Right atrium auricular region (tissue), 2 donors: ENCODE measurements at regions not wholly inside any gene's neighbourhood (a gene's known extent, or its start where the extent isn't known, plus 50 kb on each side); places are given as distances from the start of the nearest gene placed in this dataset.
"Not testable (repeated sequence)": the region's sequence is repeated elsewhere in the genome, so short reads cannot be mapped to it uniquely, and the experiment has no call there.

Experiments
- DNase-seq: peaks from one replicate; pipeline ENCODE4 v3.0.0-alpha.2; 2019; ENCODE audit warnings: low spot score
- H3K27ac ChIP-seq, 2 donors: fragments of 200-600 bp; sonication (generic); 1 replicate in 1 of 2; 2 replicates in 1 of 2; pipeline ENCODE4 v1.5.1; 2016 to 2019
- H3K27me3 ChIP-seq, 2 donors: fragments of 200-600 bp; sonication (generic); one replicate each; pipeline versions ENCODE4 v1.5.1 to v1.6.0; 2017 to 2019
- H3K36me3 ChIP-seq: fragments of 200-600 bp; sonication (generic); one replicate; pipeline ENCODE4 v1.5.1; 2016
- H3K4me1 ChIP-seq, 2 donors: fragments of 200-600 bp; sonication (generic); one replicate each; pipeline versions ENCODE4 v1.5.1 to v1.6.0; 2017 to 2019
- H3K4me3 ChIP-seq, 2 donors: fragments of 200-600 bp; sonication (generic); 1 replicate in 1 of 2; 2 replicates in 1 of 2; pipeline ENCODE4 v1.5.1; 2017 to 2019; ENCODE audit warnings: mild to moderate bottlenecking in 1 of 2, moderate library complexity in 1 of 2
- H3K9me3 ChIP-seq, 2 donors: fragments of 200-600 bp; sonication (generic); one replicate each; pipeline ENCODE4 v1.5.1; 2019
- CTCF ChIP-seq, 2 donors: fragments of 200-600 bp; sonication (generic); IDR thresholded peaks; one replicate each; pipeline ENCODE4 v1.5.1; 2019; ENCODE audit warnings: antibody characterized with exemption in 2 of 2

- Histone ChIP-seq H3K4me3 (no peak overlapping the region), H3K4me1 (no peaks in the 10 kb centered on the region), H3K27ac (no peak overlapping the region), H3K36me3 (no peaks in the 10 kb centered on the region), H3K9me3 (no peaks in the 10 kb centered on the region), H3K27me3 (no peaks in the 10 kb centered on the region)
- DNase-seq, result no peak
- TF ChIP-seq CTCF (IDR thresholded peaks at IDR 0.05), result no peak
These were observed 151.1 kb downstream of the LYPLAL1 start for GRCh38 chr1:219324629-219325367.

- no peaks in the 10 kb centered on the region for H3K9me3 ChIP-seq
- no peak overlapping the region for H3K27ac ChIP-seq
- H3K27me3 ChIP-seq, result no peaks in the 10 kb centered on the region
- H3K36me3 ChIP-seq, result no peaks in the 10 kb centered on the region
- no peak for DNase-seq
- no peaks in the 10 kb centered on the region for H3K4me1 ChIP-seq
- no peak overlapping the region for H3K4me3 ChIP-seq
- TF ChIP-seq CTCF (IDR thresholded peaks at IDR 0.05), result no peak
These were observed 150.5 kb downstream of the LYPLAL1 start for GRCh38 chr1:219324171-219324570.

DNA sequence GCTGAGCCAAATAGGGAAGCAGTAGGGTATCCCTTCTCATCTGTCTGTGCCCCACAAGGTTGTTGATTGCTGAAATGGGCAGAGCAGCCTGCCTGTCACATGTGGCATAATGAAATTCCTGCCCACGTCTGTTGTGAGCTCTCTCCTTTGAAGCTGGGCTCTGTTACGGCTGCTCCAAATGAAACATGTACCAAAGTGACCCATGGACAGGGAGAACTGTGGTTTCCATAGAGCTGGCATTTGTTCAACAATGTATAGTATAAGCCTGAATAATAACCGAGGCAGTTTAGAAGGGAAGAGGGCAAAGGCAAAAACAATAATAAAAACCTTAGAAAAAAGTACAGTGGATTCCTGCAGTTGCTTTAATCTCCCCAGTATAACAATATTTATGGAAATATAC, 149.7 kb downstream of the LYPLAL1 start:
- no peak for DNase-seq
- Histone ChIP-seq H3K4me1 (no peaks in the 10 kb centered on the region), H3K27ac (no peak overlapping the region), H3K27me3 (no peaks in the 10 kb centered on the region), H3K9me3 (no peaks in the 10 kb centered on the region), H3K4me3 (no peak overlapping the region), H3K36me3 (no peaks in the 10 kb centered on the region)
- TF ChIP-seq CTCF (IDR thresholded peaks at IDR 0.05), result no peak

DNA sequence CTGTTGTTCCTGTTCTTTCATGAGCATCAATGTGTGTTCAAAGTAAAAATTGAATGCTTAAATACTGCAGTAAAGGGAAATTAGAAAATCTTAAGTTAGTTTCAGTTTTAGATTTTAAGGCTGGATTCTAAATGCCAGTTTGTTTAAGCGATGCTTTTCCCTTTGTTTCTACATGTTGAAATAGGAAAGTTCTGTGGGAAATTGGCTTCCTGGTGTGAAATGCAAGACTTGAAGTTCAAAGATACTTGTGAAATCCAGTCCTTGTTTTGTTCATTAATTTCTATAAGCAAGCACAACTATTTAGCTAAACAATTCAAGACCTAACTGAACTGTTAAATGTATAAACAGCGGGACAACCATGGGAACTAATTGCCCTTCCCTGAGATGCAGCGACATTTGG, 149.1 kb downstream of the LYPLAL1 start:
- H3K36me3 ChIP-seq, result no peaks in the 10 kb centered on the region
- no peak for TF ChIP-seq CTCF (IDR thresholded peaks at IDR 0.05)
- H3K4me1 ChIP-seq, result no peaks in the 10 kb centered on the region

DNA sequence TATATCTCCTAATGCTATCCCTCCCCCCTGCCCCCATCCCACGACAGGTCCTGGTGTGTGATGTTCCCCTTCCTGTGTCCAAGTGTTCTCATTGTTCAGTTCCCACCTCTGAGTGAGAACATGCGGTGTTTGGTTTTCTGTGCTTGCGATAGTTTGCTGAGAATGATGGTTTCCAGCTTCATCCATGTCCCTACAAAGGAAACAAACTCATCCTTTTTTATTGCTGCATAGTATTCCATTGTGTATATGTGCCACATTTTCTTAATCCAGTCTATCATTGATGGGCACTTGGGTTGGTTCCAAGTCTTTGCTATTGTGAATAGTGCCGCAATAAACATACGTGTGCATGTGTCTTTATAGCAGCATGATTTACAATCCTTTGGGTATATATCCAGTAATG, 146.9 kb downstream of the LYPLAL1 start:
- H3K9me3 ChIP-seq, H3K4me3 ChIP-seq, H3K27me3 ChIP-seq, H3K36me3 ChIP-seq, DNase-seq, H3K4me1 ChIP-seq, H3K27ac ChIP-seq: not testable (repeated sequence)

More for the DNA sequence above, 149.1 kb downstream of the LYPLAL1 start:
- no peak overlapping the region for H3K27ac ChIP-seq
- no peak overlapping the region for H3K4me3 ChIP-seq
- no peaks in the 10 kb centered on the region for H3K9me3 ChIP-seq
- no peaks in the 10 kb centered on the region for H3K27me3 ChIP-seq
- no peak for DNase-seq

DNA sequence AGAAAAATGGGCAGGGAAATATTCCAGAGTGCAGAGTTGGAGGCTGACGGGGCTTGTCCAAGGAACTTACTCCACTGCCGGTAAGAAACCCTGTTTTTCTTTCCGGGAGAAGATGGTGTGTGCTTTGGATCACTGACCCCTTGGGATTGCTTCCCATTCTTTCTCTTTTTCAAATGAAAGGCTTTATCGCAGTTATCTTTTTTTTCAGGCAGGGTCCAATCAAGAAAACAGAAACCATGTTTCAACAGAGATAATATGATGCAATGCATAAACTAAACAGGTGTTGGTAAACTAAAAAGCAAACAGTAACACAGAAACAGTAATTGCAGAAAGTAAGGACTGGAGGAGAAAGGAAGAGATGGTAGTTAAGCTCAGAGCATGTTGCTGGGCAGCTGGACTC, 145.1 kb downstream of the LYPLAL1 start:
- Histone ChIP-seq H3K4me1 (no peaks in the 10 kb centered on the region), H3K4me3 (no peak overlapping the region), H3K36me3 (no peaks in the 10 kb centered on the region), H3K27me3 (no peaks in the 10 kb centered on the region), H3K9me3 (peaks cover 0 to 11% of the 10 kb centered on the region in 2 donors), H3K27ac (no peak overlapping the region)
- no peak for TF ChIP-seq CTCF (IDR thresholded peaks at IDR 0.05)
- no peak for DNase-seq
